ENCODE measurements at regions not wholly inside any gene's neighbourhood (a gene's known extent, or its start where the extent isn't known, plus 50 kb on each side); places are given as distances from the start of the nearest gene placed in this dataset.

DNA sequence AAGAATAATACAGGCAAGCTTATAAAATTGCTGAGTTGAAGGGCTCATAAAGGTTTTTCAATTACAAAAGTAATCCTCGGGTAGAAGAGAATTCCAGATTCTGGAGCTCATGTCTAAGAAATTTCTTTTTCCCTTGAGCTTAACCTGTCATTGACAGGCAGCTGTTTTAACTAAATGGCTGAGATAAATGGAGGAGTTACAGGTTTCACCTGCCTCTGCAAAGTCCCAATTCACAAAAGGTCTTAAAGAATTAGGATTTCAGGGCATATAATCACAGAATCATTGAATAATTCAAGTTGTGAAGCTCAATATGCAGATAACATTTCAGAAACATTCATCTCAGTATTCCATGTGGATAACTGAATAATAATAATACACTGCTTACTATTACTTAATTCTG lies 660.1 kb upstream of the NRSN1 start:
- no peak overlapping the region for H3K4me3 ChIP-seq
- H3K27me3 ChIP-seq = no peaks in the 10 kb centered on the region
- no peak for ATAC-seq
- no peak overlapping the region for H3K27ac ChIP-seq
- H3K36me3 ChIP-seq (replicated peaks in 1 of 2; ENCODE audit: insufficient read depth in 1 of 2, low read depth in 2 of 2) = no peaks in the 10 kb centered on the region
- TF ChIP-seq, protein P1, sequence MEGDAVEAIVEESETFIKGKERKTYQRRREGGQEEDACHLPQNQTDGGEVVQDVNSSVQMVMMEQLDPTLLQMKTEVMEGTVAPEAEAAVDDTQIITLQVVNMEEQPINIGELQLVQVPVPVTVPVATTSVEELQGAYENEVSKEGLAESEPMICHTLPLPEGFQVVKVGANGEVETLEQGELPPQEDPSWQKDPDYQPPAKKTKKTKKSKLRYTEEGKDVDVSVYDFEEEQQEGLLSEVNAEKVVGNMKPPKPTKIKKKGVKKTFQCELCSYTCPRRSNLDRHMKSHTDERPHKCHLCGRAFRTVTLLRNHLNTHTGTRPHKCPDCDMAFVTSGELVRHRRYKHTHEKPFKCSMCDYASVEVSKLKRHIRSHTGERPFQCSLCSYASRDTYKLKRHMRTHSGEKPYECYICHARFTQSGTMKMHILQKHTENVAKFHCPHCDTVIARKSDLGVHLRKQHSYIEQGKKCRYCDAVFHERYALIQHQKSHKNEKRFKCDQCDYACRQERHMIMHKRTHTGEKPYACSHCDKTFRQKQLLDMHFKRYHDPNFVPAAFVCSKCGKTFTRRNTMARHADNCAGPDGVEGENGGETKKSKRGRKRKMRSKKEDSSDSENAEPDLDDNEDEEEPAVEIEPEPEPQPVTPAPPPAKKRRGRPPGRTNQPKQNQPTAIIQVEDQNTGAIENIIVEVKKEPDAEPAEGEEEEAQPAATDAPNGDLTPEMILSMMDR (IDR thresholded peaks at IDR 0.05) = no peak
- no peak for TF ChIP-seq POLR2A (IDR thresholded peaks at IDR 0.05)
- no peak for DNase-seq
- H3K4me1 ChIP-seq = no peaks in the 10 kb centered on the region
- intact Hi-C loops (cut with DNase I) = no loop called here
- 37 to 39% methylated on average over 1 of the region's 1 CpG for WGBS, 2 donors
- no peaks in the 10 kb centered on the region for H3K9me3 ChIP-seq

DNA sequence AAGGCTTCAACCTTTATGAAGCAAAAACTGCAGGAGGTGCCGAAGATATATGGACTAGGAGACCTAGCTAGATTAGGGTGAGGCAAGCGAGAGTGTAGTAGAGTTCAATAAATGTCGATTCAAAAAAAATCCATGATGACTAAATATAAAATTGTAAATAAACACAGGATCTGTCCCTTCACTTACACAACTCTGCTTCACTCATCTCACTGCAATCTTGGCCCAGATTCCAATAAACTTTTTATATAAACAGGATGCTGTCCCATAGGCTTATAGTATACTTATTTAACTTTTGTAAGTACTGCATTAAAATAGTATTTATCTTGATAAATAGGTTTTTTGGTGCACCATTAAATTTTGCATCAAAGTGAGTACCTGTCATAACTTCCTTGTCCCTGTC lies 648.4 kb upstream of the NRSN1 start:
- H3K27me3 ChIP-seq = no peaks in the 10 kb centered on the region
- ATAC-seq (no peak), DNase-seq (no peak)
- intact Hi-C loops (cut with DNase I) = no loop called here
- TF ChIP-seq, protein P1 (IDR thresholded peaks at IDR 0.05) = no peak
- TF ChIP-seq POLR2A (IDR thresholded peaks at IDR 0.05) = no peak
- no peaks in the 10 kb centered on the region for H3K4me1 ChIP-seq
- no peaks in the 10 kb centered on the region for H3K9me3 ChIP-seq
- H3K27ac ChIP-seq = no peak overlapping the region
- WGBS, 2 donors = 78 to 82% methylated on average over 3 of the region's 3 CpGs
- H3K36me3 ChIP-seq (replicated peaks in 1 of 2; ENCODE audit: insufficient read depth in 1 of 2, low read depth in 2 of 2) = no peaks in the 10 kb centered on the region
- H3K4me3 ChIP-seq = no peak overlapping the region

DNA sequence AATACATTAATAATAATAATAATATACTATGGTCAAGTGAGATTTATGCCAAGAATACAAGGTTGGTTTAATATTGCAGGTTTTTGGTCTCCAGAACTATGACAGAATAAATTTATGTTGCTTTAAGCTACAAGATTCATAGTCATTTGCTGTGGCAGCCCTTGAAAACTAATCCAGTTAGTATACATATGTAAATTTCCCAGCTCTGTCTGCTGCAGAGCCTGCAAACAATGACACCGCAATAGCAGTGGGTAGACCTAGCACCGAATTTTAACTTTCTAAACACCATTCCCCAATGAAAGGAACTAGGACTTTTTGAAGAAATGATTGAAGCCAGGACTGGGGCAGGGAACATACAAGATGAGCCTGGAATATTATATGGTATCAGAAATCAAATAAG lies 647.7 kb upstream of the NRSN1 start:
- intact Hi-C loops (cut with DNase I) = no loop called here
- H3K4me3 ChIP-seq = no peak overlapping the region
- no peaks in the 10 kb centered on the region for H3K9me3 ChIP-seq
- no peak overlapping the region for H3K27ac ChIP-seq
- no peaks in the 10 kb centered on the region for H3K36me3 ChIP-seq (replicated peaks in 1 of 2; ENCODE audit: insufficient read depth in 1 of 2, low read depth in 2 of 2)
- no peak for DNase-seq
- no peak for ATAC-seq
- TF ChIP-seq, protein P1 (IDR thresholded peaks at IDR 0.05) = no peak
- no peak for TF ChIP-seq POLR2A (IDR thresholded peaks at IDR 0.05)
- H3K4me1 ChIP-seq = no peaks in the 10 kb centered on the region
- 41 to 66% methylated on average over 2 of the region's 2 CpGs for WGBS, 2 donors
- no peaks in the 10 kb centered on the region for H3K27me3 ChIP-seq

DNA sequence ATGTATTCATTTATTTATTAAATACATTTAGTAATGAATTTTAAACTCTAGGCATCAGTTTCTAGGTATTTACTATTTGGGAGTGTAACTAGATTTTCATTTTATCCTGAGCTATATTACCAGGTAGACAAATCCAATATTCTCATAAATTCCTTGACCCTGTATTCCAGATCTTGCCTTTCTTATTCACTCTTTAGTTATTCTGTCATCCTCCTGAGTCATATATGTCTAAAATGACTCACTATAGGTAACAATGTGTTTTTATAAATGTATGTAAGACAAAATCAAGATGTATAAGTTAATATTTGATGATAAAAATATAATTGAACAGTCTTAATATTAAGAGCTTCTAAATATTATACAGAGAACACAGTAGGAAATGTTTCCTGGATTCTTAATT lies 642.1 kb upstream of the NRSN1 start:
- ATAC-seq (no peak), DNase-seq (no peak)
- no peaks in the 10 kb centered on the region for H3K9me3 ChIP-seq
- H3K36me3 ChIP-seq (replicated peaks in 1 of 2; ENCODE audit: insufficient read depth in 1 of 2, low read depth in 2 of 2) = no peaks in the 10 kb centered on the region
- intact Hi-C loops (cut with DNase I) = no loop called here
- no peaks in the 10 kb centered on the region for H3K27me3 ChIP-seq
- no peaks in the 10 kb centered on the region for H3K4me1 ChIP-seq
- H3K27ac ChIP-seq = no peak overlapping the region
- no peak overlapping the region for H3K4me3 ChIP-seq
- no peak for TF ChIP-seq POLR2A (IDR thresholded peaks at IDR 0.05)
- TF ChIP-seq, protein P1 (IDR thresholded peaks at IDR 0.05) = no peak

DNA sequence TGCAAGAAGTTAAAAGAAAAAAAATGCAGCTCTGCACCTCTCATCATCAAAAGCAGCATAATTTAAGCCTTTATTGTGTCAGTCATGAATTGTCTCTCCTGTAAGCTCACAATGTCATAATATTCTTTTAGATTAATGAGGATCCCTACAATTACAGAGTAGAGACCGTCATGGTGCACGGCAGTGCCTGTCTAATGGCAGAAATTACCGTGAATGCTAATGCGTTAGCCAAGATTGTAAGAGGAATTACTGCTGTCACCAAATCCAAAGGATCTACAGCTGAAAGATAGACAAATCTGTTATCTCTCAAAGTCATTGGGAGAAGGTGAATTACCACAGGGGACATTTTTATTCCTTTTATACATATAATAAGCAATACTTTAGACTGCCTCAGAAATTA lies 631.6 kb upstream of the NRSN1 start:
- DNase-seq (no peak), ATAC-seq (no peak)
- Histone ChIP-seq H3K9me3 (no peaks in the 10 kb centered on the region), H3K27me3 (peaks cover 0 to 5% of the 10 kb centered on the region in 2 donors), H3K4me1 (no peaks in the 10 kb centered on the region), H3K27ac (no peak overlapping the region), H3K4me3 (no peak overlapping the region), H3K36me3 (replicated peaks in 1 of 2; ENCODE audit: insufficient read depth in 1 of 2, low read depth in 2 of 2) (no peaks in the 10 kb centered on the region)
- intact Hi-C loops (cut with DNase I) = no loop called here
- 87 to 89% methylated on average over 4 of the region's 4 CpGs for WGBS, 2 donors
- TF ChIP-seq, protein P1 (IDR thresholded peaks at IDR 0.05) = no peak
- no peak for TF ChIP-seq POLR2A (IDR thresholded peaks at IDR 0.05)
